ENCODE measurements at regions not wholly inside any gene's neighbourhood (a gene's known extent, or its start where the extent isn't known, plus 50 kb on each side); places are given as distances from the start of the nearest gene placed in this dataset.

DNA sequence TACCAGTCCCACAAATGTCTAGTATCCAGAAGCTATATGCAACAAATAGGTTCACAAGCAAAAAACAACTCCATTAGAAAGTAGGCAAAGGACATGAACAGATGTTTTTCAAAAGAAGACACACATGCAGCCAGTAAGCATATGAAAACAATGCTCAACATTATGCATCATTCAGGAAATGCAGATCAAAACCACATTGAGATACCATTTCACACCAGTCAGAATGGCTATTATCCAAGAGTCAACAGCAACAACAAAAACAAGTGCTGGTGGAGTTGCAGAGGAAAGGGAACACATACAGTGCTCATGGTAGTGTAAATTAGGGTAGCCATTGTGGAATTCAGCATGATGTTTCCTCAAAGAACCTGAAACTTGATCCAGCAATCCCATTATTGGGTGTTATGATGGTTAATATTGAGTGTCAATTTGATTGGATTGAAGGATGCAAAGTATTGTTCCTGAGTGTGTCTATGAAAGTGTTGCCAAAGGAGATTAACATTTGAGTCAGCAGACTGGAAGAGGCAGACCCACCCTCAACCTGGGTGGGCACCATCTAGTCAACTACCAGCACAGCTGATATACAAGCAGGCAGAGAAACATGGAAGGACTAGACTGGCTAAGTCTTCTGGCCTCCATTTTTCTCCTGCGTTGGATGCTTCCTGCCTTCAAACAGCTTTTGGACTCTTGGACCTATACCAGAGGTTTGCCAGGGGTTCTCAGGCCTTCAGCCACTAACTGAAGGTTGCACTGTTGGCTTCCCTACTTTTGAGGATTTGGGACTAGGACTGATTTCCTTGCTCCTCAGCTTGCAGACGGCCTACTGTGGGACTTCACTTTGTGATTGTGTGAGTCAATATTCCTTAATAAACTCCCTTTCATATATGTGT is 218.4 kb upstream of the SEMA3D start:
- FAIRE-seq, result no peak
- Histone ChIP-seq H4K91ac (replicated peaks; ENCODE audit: insufficient read length, low read length) (no peak overlapping the region), H2BK120ac (replicated peaks; ENCODE audit: low read depth, low read length) (no peak overlapping the region), H3K4me3 (ENCODE audit: extremely low read depth in 1 of 4, insufficient read depth in 2 of 4, low read depth in 3 of 4, low read length in 4 of 4) (no peak overlapping the region), H3K23ac (ENCODE audit: insufficient read length) (no peak overlapping the region), H4K5ac (ENCODE audit: insufficient read length, low read depth, low read length) (no peak overlapping the region), H4K20me1 (replicated peaks in 1 of 2; ENCODE audit: control insufficient read depth in 1 of 2, insufficient read depth in 2 of 2, low read length in 2 of 2) (no peaks in the 10 kb centered on the region), H2AFZ (ENCODE audit: low read length) (no peak overlapping the region), H3K14ac (ENCODE audit: insufficient read length) (no peak overlapping the region), H2AK5ac (ENCODE audit: low read depth, low read length) (no peak overlapping the region), H3K9me3 (ENCODE audit: insufficient read depth in 2 of 2, low read depth in 1 of 2, low read length in 1 of 2) (no peaks in the 10 kb centered on the region), H3K9ac (replicated peaks in 1 of 4; ENCODE audit: extremely low read depth in 1 of 4, low read depth in 3 of 4, low read length in 3 of 4) (no peak overlapping the region), H2BK15ac (ENCODE audit: low read length) (no peak overlapping the region), H3K18ac (ENCODE audit: extremely low read depth, low read length) (no peak overlapping the region), H3K36me3 (ENCODE audit: control insufficient read depth in 2 of 4, insufficient read depth in 4 of 4, low read length in 3 of 4) (no peaks in the 10 kb centered on the region), H2BK5ac (ENCODE audit: low read depth, low read length) (no peak overlapping the region), H3K4me1 (replicated peaks in 1 of 4; ENCODE audit: control insufficient read depth in 3 of 4, insufficient read depth in 4 of 4, low read length in 3 of 4) (no peaks in the 10 kb centered on the region), H3K23me2 (ENCODE audit: low read depth, low read length) (no peaks in the 10 kb centered on the region; the same call in 1 of the 2 replicates), H2BK12ac (ENCODE audit: low read depth, low read length) (no peak overlapping the region), H3K4me2 (ENCODE audit: insufficient read depth in 1 of 2, low read depth in 2 of 2, low read length in 2 of 2) (no peak overlapping the region), H3K79me1 (ENCODE audit: low read depth, low read length) (no peaks in the 10 kb centered on the region), H3K27ac (ENCODE audit: low read depth, low read length) (no peak overlapping the region), H3K56ac (replicated peaks; ENCODE audit: insufficient read length, low read depth, low read length) (no peak overlapping the region), H4K8ac (ENCODE audit: extremely low read depth, insufficient read depth, low read length) (no peak overlapping the region), H3K79me2 (ENCODE audit: control insufficient read depth in 1 of 2, insufficient read depth in 2 of 2, low read length in 2 of 2) (no peaks in the 10 kb centered on the region), H3K27me3 (replicated peaks in 1 of 4; ENCODE audit: control insufficient read depth in 3 of 4, extremely low read depth in 1 of 4, insufficient read depth in 3 of 4, low read length in 3 of 4) (no peaks in the 10 kb centered on the region), H3K4ac (replicated peaks; ENCODE audit: insufficient read length, low read depth, low read length) (no peak overlapping the region), H2BK20ac (ENCODE audit: low read length) (no peak overlapping the region)
- POLR2A ChIA-PET (ENCODE audit: partially characterized antibody), result no interaction called here
- no peak for DNase-seq (ENCODE audit: low read depth in 1 of 2, low spot score in 2 of 2)
- WGBS, 2 experiments (ENCODE audit: extremely low coverage in 1 of 2, insufficient coverage in 1 of 2, insufficient read length in 1 of 2, insufficient replicate concordance in 2 of 2, low coverage in 1 of 2, low lambda C conversion rate in 2 of 2, missing lambda C conversion rate in 1 of 2), result 100% methylated on average over 2 of the region's 2 CpGs; no CpG with 5 or more reads in 1 of the 2 experiments
- CTCF ChIA-PET (ENCODE audit: partially characterized antibody), result no interaction called here
- no peak for TF ChIP-seq JUN (IDR thresholded peaks at IDR 0.05; ENCODE audit: low read depth, low read length)
- no peak for TF ChIP-seq RAD21 (IDR thresholded peaks at IDR 0.05 in 1 of 2, conservative IDR thresholded peaks at IDR 0.05 in 1 of 2; ENCODE audit: low read depth in 2 of 2, low read length in 2 of 2)
- no peak for TF ChIP-seq CREB1 (IDR thresholded peaks at IDR 0.05)
- no peak for TF ChIP-seq HDAC6 (IDR thresholded peaks at IDR 0.05; ENCODE audit: low read depth, low read length)
- TF ChIP-seq NRF1 (IDR thresholded peaks at IDR 0.05; ENCODE audit: low read depth, low read length), result no peak
- TF ChIP-seq GABPA (IDR thresholded peaks at IDR 0.05; ENCODE audit: borderline replicate concordance, insufficient read depth, low read length), result no peak
- no peak for TF ChIP-seq ZNF274 (IDR thresholded peaks at IDR 0.05; ENCODE audit: borderline replicate concordance, extremely low read depth, low read length)
- no peak for TF ChIP-seq JUND (IDR thresholded peaks at IDR 0.05; ENCODE audit: low read length)
- no peak for TF ChIP-seq ASH2L (IDR thresholded peaks at IDR 0.05; ENCODE audit: low read length)
- no peak for TF ChIP-seq EP300 (IDR thresholded peaks at IDR 0.05; ENCODE audit: borderline replicate concordance in 1 of 2, low read depth in 2 of 2, low read length in 2 of 2)
- no peak for TF ChIP-seq SRF (IDR thresholded peaks at IDR 0.05; ENCODE audit: low read depth, low read length)
- TF ChIP-seq KDM4A (IDR thresholded peaks at IDR 0.05; ENCODE audit: low read depth, low read length, severe bottlenecking), result no peak
- no peak for TF ChIP-seq CBX5 (IDR thresholded peaks at IDR 0.05; ENCODE audit: low read depth, low read length)

Data from H1 (cell line).